GM21528 (cell line): ENCODE measurements at regions not wholly inside any gene's neighbourhood (a gene's known extent, or its start where the extent isn't known, plus 50 kb on each side); places are given as distances from the start of the nearest gene placed in this dataset.
"Not testable (repeated sequence)": the region's sequence is repeated elsewhere in the genome, so short reads cannot be mapped to it uniquely, and the experiment has no call there.

ENCODE experiments used
- ATAC-seq: cut with Tn5 transposase; IDR thresholded peaks from one replicate; pipeline ENCODE4 v1.9.1; 2021; ENCODE audit warnings: mild to moderate bottlenecking, moderate library complexity; ENCODE audit not compliant: unreplicated experiment, low FRiP score

GRCh38 chr3:178310949-178311348 lies 225.3 kb upstream of the KCNMB2 start:
- ATAC-seq: no peak

GRCh38 chr3:178313716-178314115 lies 222.5 kb upstream of the KCNMB2 start:
- no peak for ATAC-seq

GRCh38 chr3:178318340-178318739 lies 217.9 kb upstream of the KCNMB2 start:
- ATAC-seq: no peak

- no peak for ATAC-seq
Measured at GRCh38 chr3:178318941-178319816, 217.1 kb upstream of the KCNMB2 start.

GRCh38 chr3:178320456-178321351 lies 215.5 kb upstream of the KCNMB2 start:
- ATAC-seq: no peak

GRCh38 chr3:178324356-178324755 lies 211.9 kb upstream of the KCNMB2 start:
- no peak for ATAC-seq

- ATAC-seq: no peak
Measured at GRCh38 chr3:178325330-178325729, 210.9 kb upstream of the KCNMB2 start.

GRCh38 chr3:178329936-178330335 lies 206.3 kb upstream of the KCNMB2 start:
- ATAC-seq: no peak

- ATAC-seq: no peak
Measured at GRCh38 chr3:178334239-178334638, 202.0 kb upstream of the KCNMB2 start.

GRCh38 chr3:178336336-178336735 lies 199.9 kb upstream of the KCNMB2 start:
- no peak for ATAC-seq

GRCh38 chr3:178340506-178340905 lies 195.7 kb upstream of the KCNMB2 start:
- ATAC-seq: no peak

GRCh38 chr3:178341636-178342035 lies 194.6 kb upstream of the KCNMB2 start:
- no peak for ATAC-seq

- ATAC-seq: no peak
Measured at GRCh38 chr3:178342111-178342510, 194.1 kb upstream of the KCNMB2 start.

- no peak for ATAC-seq
Measured at GRCh38 chr3:178343433-178344038, 192.7 kb upstream of the KCNMB2 start.

GRCh38 chr3:178345944-178346343 lies 190.3 kb upstream of the KCNMB2 start:
- no peak for ATAC-seq

- not testable (repeated sequence) for ATAC-seq
Measured at GRCh38 chr3:178348561-178349217, 187.5 kb upstream of the KCNMB2 start.

GRCh38 chr3:178349218-178349596 lies 187.0 kb upstream of the KCNMB2 start:
- not testable (repeated sequence) for ATAC-seq

- ATAC-seq: no peak
Measured at GRCh38 chr3:178350763-178351162, 185.5 kb upstream of the KCNMB2 start.

- ATAC-seq: no peak
Measured at GRCh38 chr3:178352326-178353005, 183.8 kb upstream of the KCNMB2 start.
